ENCODE measurements at regions not wholly inside any gene's neighbourhood (a gene's known extent, or its start where the extent isn't known, plus 50 kb on each side); places are given as distances from the start of the nearest gene placed in this dataset.

- Histone ChIP-seq H3K36me3 (ENCODE audit: low read depth, low read length) (no peaks in the 10 kb centered on the region), H3K9ac (ENCODE audit: low read length) (no peak overlapping the region), H3K4me3 (ENCODE audit: low read length) (no peak overlapping the region), H3K9me2 (replicated peaks; ENCODE audit: low read length) (no peaks in the 10 kb centered on the region), H3K27me3 (ENCODE audit: low read length) (no peaks in the 10 kb centered on the region), H4K20me1 (ENCODE audit: low read length) (no peaks in the 10 kb centered on the region), H3K79me2 (ENCODE audit: low read length) (no peaks in the 10 kb centered on the region), H3K9me3 (ENCODE audit: low read length) (no peaks in the 10 kb centered on the region), H3K4me2 (ENCODE audit: low read length) (no peak overlapping the region), H3K4me1 (ENCODE audit: insufficient read depth, low read length) (no peaks in the 10 kb centered on the region), H3F3A (ENCODE audit: low read length, unreplicated experiment) (no peaks in the 10 kb centered on the region), H3K27ac (ENCODE audit: low read length) (no peak overlapping the region), H2AFZ (ENCODE audit: low read length) (no peak overlapping the region)
- no peak for ATAC-seq
- POLR2A ChIA-PET (ENCODE audit: unreplicated experiment), result no interaction called here
- no TSS peak for BruUV-seq (replicated peaks)
- TF ChIP-seq EZH2phosphoT487 (IDR thresholded peaks at IDR 0.05; ENCODE audit: borderline replicate concordance, low read length) (no peak), CTCF (conservative IDR thresholded peaks at IDR 0.05; ENCODE audit: low read depth, low read length) (no peak), EZH2 (IDR thresholded peaks at IDR 0.05; ENCODE audit: low read length, unreplicated experiment) (no peak)
- intact Hi-C loops (cut with micrococcal nuclease), result no loop called here
- CTCF ChIA-PET, result no interaction called here
- peak; percentile 3 for DNase-seq
These were observed 150.1 kb upstream of the PDE7B start for GRCh38 chr6:135701426-135701825.

- Histone ChIP-seq H2AFZ (ENCODE audit: low read length) (no peak overlapping the region), H3K27me3 (ENCODE audit: low read length) (no peaks in the 10 kb centered on the region), H3K9me3 (ENCODE audit: low read length) (no peaks in the 10 kb centered on the region), H3K36me3 (ENCODE audit: low read depth, low read length) (no peaks in the 10 kb centered on the region), H3F3A (ENCODE audit: low read length, unreplicated experiment) (no peaks in the 10 kb centered on the region), H4K20me1 (ENCODE audit: low read length) (no peaks in the 10 kb centered on the region), H3K79me2 (ENCODE audit: low read length) (no peaks in the 10 kb centered on the region), H3K4me2 (ENCODE audit: low read length) (no peak overlapping the region), H3K27ac (ENCODE audit: low read length) (no peak overlapping the region), H3K4me3 (ENCODE audit: low read length) (no peak overlapping the region), H3K9ac (ENCODE audit: low read length) (no peak overlapping the region), H3K9me2 (replicated peaks; ENCODE audit: low read length) (no peaks in the 10 kb centered on the region), H3K4me1 (ENCODE audit: insufficient read depth, low read length) (no peaks in the 10 kb centered on the region)
- no peak for TF ChIP-seq EZH2phosphoT487 (IDR thresholded peaks at IDR 0.05; ENCODE audit: borderline replicate concordance, low read length)
- TF ChIP-seq EZH2 (IDR thresholded peaks at IDR 0.05; ENCODE audit: low read length, unreplicated experiment), result no peak
- no peak for TF ChIP-seq CTCF (conservative IDR thresholded peaks at IDR 0.05; ENCODE audit: low read depth, low read length)
- CTCF ChIA-PET, result no interaction called here
- POLR2A ChIA-PET (ENCODE audit: unreplicated experiment), result no interaction called here
- no TSS peak for BruUV-seq (replicated peaks)
- intact Hi-C loops (cut with micrococcal nuclease), result no loop called here
- ATAC-seq, result no peak
- no peak for DNase-seq
These were observed 148.5 kb upstream of the PDE7B start for GRCh38 chr6:135703007-135703406.

- POLR2A ChIA-PET (ENCODE audit: unreplicated experiment), result no interaction called here
- ATAC-seq (no peak), DNase-seq (no peak)
- BruUV-seq (replicated peaks), result no TSS peak
- H3K4me2 ChIP-seq (ENCODE audit: low read length), result no peak overlapping the region
- no peaks in the 10 kb centered on the region for H3K9me2 ChIP-seq (replicated peaks; ENCODE audit: low read length)
- intact Hi-C loops (cut with micrococcal nuclease), result no loop called here
- H3K9ac ChIP-seq (ENCODE audit: low read length), result no peak overlapping the region
- no peaks in the 10 kb centered on the region for H3K79me2 ChIP-seq (ENCODE audit: low read length)
- H3F3A ChIP-seq (ENCODE audit: low read length, unreplicated experiment), result no peaks in the 10 kb centered on the region
- CTCF ChIA-PET, result no interaction called here
- TF ChIP-seq EZH2 (IDR thresholded peaks at IDR 0.05; ENCODE audit: low read length, unreplicated experiment) (no peak), EZH2phosphoT487 (IDR thresholded peaks at IDR 0.05; ENCODE audit: borderline replicate concordance, low read length) (no peak), CTCF (conservative IDR thresholded peaks at IDR 0.05; ENCODE audit: low read depth, low read length) (no peak)
- no peaks in the 10 kb centered on the region for H3K4me1 ChIP-seq (ENCODE audit: insufficient read depth, low read length)
- H3K27me3 ChIP-seq (ENCODE audit: low read length), result no peaks in the 10 kb centered on the region
- H2AFZ ChIP-seq (ENCODE audit: low read length), result no peak overlapping the region
- no peaks in the 10 kb centered on the region for H3K9me3 ChIP-seq (ENCODE audit: low read length)
- no peaks in the 10 kb centered on the region for H3K36me3 ChIP-seq (ENCODE audit: low read depth, low read length)
- no peaks in the 10 kb centered on the region for H4K20me1 ChIP-seq (ENCODE audit: low read length)
- H3K4me3 ChIP-seq (ENCODE audit: low read length), result no peak overlapping the region
- H3K27ac ChIP-seq (ENCODE audit: low read length), result no peak overlapping the region
These were observed 147.9 kb upstream of the PDE7B start for GRCh38 chr6:135703621-135704020.
